Endodermal cell (in vitro differentiated cells): ENCODE measurements at regions not wholly inside any gene's neighbourhood (a gene's known extent, or its start where the extent isn't known, plus 50 kb on each side); places are given as distances from the start of the nearest gene placed in this dataset.
"Not testable (repeated sequence)": the region's sequence is repeated elsewhere in the genome, so short reads cannot be mapped to it uniquely, and the experiment has no call there.

Experiments
- DNase-seq: peaks from one replicate; pipeline ENCODE4 v3.0.0-alpha.2; 2017
- H3K27ac ChIP-seq: 2 replicates; pipeline ENCODE4 v1.5.1; 2013; ENCODE audit warnings: mild to moderate bottlenecking, low read depth, low read length, moderate library complexity
- H3K27me3 ChIP-seq: 2 replicates; pipeline ENCODE4 v1.6.1; 2013; ENCODE audit warnings: mild to moderate bottlenecking, low read length, moderate library complexity; ENCODE audit not compliant: insufficient read depth, control insufficient read depth, poor library complexity, severe bottlenecking
- H3K36me3 ChIP-seq: 2 replicates; pipeline ENCODE4 v1.7.0; 2013; ENCODE audit warnings: mild to moderate bottlenecking, low read length, moderate library complexity; ENCODE audit not compliant: control insufficient read depth, insufficient read depth
- H3K4me1 ChIP-seq: one replicate; pipeline ENCODE4 v1.7.0; 2013; ENCODE audit warnings: low read length; ENCODE audit not compliant: control insufficient read depth, insufficient read depth
- H3K4me3 ChIP-seq: 2 replicates; pipeline ENCODE4 v1.5.1; 2013; ENCODE audit warnings: mild to moderate bottlenecking, low read length, moderate library complexity
- H3K9ac ChIP-seq: 2 replicates; pipeline ENCODE4 v1.6.1; 2013; ENCODE audit warnings: mild to moderate bottlenecking, low read length, moderate library complexity; ENCODE audit not compliant: poor library complexity, severe bottlenecking; ENCODE audit errors: extremely low read depth
- H3K9me3 ChIP-seq: 2 replicates; pipeline ENCODE4 v1.6.1; 2013; ENCODE audit warnings: mild to moderate bottlenecking, low read length, moderate library complexity; ENCODE audit not compliant: control insufficient read depth
- H3K27ac Mint-ChIP-seq: 2 replicates; pipeline ENCODE4 v1.8.0; 2020; ENCODE audit warnings: mixed read lengths
- H3K27me3 Mint-ChIP-seq: 2 replicates; pipeline ENCODE4 v1.8.0; 2021; ENCODE audit warnings: mild to moderate bottlenecking, mixed read lengths; ENCODE audit not compliant: insufficient read depth
- H3K36me3 Mint-ChIP-seq: 2 replicates; pipeline ENCODE4 v1.8.0; 2020; ENCODE audit warnings: low read depth, mixed read lengths
- H3K4me1 Mint-ChIP-seq: 2 replicates; pipeline ENCODE4 v1.8.0; 2020; ENCODE audit warnings: mixed read lengths
- H3K4me3 Mint-ChIP-seq: 2 replicates; pipeline ENCODE4 v1.8.0; 2020; ENCODE audit warnings: mild to moderate bottlenecking, moderate library complexity, mixed read lengths
- H3K9me3 Mint-ChIP-seq: 2 replicates; pipeline ENCODE4 v1.8.0; 2020; ENCODE audit warnings: mild to moderate bottlenecking, mixed read lengths
- WGBS, 2 experiments: methylation state at CpG; one replicate each; pipeline versions ENCODE4 v1.1.5 to v1.1.7; 2013; ENCODE audit warnings: missing lambda C conversion rate in 2 of 2, mixed read lengths in 1 of 2; ENCODE audit not compliant: insufficient coverage in 1 of 2, insufficient read length in 1 of 2; 5-methylcytosine and 5-hydroxymethylcytosine counted together
- TF ChIP-seq, protein P1 (sequence below): fragments of 200-600 bp; sonication (generic); conservative IDR thresholded peaks from 2 replicates; pipeline ENCODE4 v1.5.0; 2021; ENCODE audit warnings: antibody characterized with exemption, mild to moderate bottlenecking

- H3K27me3 Mint-ChIP-seq, H3K4me3 ChIP-seq, H3K36me3 ChIP-seq, H3K4me1 Mint-ChIP-seq, H3K27me3 ChIP-seq, H3K9ac ChIP-seq, H3K4me3 Mint-ChIP-seq, H3K36me3 Mint-ChIP-seq, H3K27ac ChIP-seq, H3K27ac Mint-ChIP-seq, H3K4me1 ChIP-seq, H3K9me3 ChIP-seq: not testable (repeated sequence)
- TF ChIP-seq, protein P1, sequence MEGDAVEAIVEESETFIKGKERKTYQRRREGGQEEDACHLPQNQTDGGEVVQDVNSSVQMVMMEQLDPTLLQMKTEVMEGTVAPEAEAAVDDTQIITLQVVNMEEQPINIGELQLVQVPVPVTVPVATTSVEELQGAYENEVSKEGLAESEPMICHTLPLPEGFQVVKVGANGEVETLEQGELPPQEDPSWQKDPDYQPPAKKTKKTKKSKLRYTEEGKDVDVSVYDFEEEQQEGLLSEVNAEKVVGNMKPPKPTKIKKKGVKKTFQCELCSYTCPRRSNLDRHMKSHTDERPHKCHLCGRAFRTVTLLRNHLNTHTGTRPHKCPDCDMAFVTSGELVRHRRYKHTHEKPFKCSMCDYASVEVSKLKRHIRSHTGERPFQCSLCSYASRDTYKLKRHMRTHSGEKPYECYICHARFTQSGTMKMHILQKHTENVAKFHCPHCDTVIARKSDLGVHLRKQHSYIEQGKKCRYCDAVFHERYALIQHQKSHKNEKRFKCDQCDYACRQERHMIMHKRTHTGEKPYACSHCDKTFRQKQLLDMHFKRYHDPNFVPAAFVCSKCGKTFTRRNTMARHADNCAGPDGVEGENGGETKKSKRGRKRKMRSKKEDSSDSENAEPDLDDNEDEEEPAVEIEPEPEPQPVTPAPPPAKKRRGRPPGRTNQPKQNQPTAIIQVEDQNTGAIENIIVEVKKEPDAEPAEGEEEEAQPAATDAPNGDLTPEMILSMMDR = peak; percentile 63
- H3K9me3 Mint-ChIP-seq = peaks cover 12% of the 10 kb centered on the region
- DNase-seq = peak; percentile 54
- 91 to 94% methylated on average over 5 to 6 of the region's 6 CpGs for WGBS, 2 experiments
Observed at GRCh38 chr1:164166454-164166853, 392.5 kb upstream of the PBX1 start.

- WGBS, 2 experiments = 79 to 88% methylated on average over 1 to 2 of the region's 2 CpGs
Observed at GRCh38 chr1:164177118-164177517, 381.9 kb upstream of the PBX1 start.

DNA sequence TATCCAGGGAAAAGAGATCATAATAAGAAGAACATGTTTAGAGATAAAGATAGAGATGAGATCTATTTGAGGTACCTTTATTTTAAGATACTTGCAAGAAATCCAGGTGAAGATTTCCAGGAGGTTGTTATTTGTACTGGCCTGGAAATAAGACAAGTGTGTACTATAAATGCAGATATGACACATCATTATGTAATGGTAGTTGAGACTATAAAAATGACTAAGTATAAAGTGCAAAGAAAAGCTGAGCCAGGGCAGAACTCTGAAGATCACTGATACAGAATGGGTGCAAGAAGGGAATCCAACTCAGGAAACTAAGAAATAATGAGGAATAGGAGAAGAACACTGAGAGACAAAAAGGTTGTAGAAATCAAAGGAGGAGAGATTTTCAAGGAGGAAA lies 378.2 kb upstream of the PBX1 start:
- H3K9me3 ChIP-seq = no peaks in the 10 kb centered on the region
- Mint-ChIP-seq H3K4me3 (no peak overlapping the region), H3K9me3 (no peaks in the 10 kb centered on the region), H3K27me3 (no peaks in the 10 kb centered on the region), H3K36me3 (no peaks in the 10 kb centered on the region), H3K27ac (no peak overlapping the region), H3K4me1 (no peaks in the 10 kb centered on the region)
- no peak overlapping the region for H3K9ac ChIP-seq
- no peak overlapping the region for H3K27ac ChIP-seq
- TF ChIP-seq, protein P1 = no peak
- H3K27me3 ChIP-seq = no peaks in the 10 kb centered on the region
- DNase-seq = no peak
- no peaks in the 10 kb centered on the region for H3K36me3 ChIP-seq
- no peaks in the 10 kb centered on the region for H3K4me1 ChIP-seq
- no peak overlapping the region for H3K4me3 ChIP-seq

More at GRCh38 chr1:164177118-164177517, 381.9 kb upstream of the PBX1 start:
- Mint-ChIP-seq H3K4me1 (no peaks in the 10 kb centered on the region), H3K4me3 (no peak overlapping the region), H3K9me3 (no peaks in the 10 kb centered on the region), H3K27me3 (no peaks in the 10 kb centered on the region), H3K36me3 (no peaks in the 10 kb centered on the region), H3K27ac (no peak overlapping the region)
- H3K9me3 ChIP-seq = no peaks in the 10 kb centered on the region
- H3K9ac ChIP-seq = no peak overlapping the region
- H3K4me1 ChIP-seq = no peaks in the 10 kb centered on the region
- no peaks in the 10 kb centered on the region for H3K36me3 ChIP-seq
- no peak overlapping the region for H3K27ac ChIP-seq
- DNase-seq = no peak
- no peak overlapping the region for H3K4me3 ChIP-seq
- no peaks in the 10 kb centered on the region for H3K27me3 ChIP-seq
- TF ChIP-seq, protein P1 = no peak
